Fibroblast of villous mesenchyme (primary cell): ENCODE measurements at regions not wholly inside any gene's neighbourhood (a gene's known extent, or its start where the extent isn't known, plus 50 kb on each side); places are given as distances from the start of the nearest gene placed in this dataset.

Source experiments
- DNase-seq: peaks from one replicate; pipeline ENCODE4 v3.0.0-alpha.2; 2010; ENCODE audit warnings: low read depth
- H3K4me3 ChIP-seq: 2 replicates; pipeline ENCODE4 v1.5.1; 2011; ENCODE audit warnings: low read depth, mild to moderate bottlenecking, low read length
- TF ChIP-seq, protein P1 (sequence below): IDR thresholded peaks from 2 replicates; pipeline ENCODE4 v1.5.1; 2012; ENCODE audit warnings: low read depth, mild to moderate bottlenecking, low read length; ENCODE audit not compliant: insufficient read depth

DNA sequence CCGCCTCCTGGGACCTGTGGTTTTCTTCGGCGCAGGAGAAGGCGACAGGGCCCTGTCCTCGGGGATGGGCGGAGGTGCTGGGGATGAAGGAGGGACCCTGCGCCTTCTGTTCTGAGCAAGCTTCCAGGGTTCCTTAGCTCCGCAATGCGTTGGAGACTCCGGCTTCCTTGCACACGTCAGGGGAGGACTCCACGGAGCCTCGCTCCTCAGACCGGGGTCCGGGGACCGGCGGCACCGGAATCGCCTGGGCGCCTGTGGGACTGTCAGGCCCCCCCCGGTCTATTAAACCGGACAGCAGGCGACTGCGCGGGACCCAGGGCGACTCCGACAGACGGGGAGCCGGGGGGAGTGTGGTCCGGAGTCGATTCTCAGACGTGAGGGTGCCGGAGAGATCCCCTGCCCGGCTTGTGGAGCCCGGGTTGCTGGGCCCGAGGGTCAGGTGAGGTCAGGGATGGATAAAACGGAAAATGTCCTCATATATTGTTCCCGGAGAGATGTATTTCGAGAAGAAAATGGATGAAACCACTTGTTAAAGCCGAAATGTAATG lies 227.4 kb downstream of the TEX29 start:
- no peak for DNase-seq
- TF ChIP-seq, protein P1, sequence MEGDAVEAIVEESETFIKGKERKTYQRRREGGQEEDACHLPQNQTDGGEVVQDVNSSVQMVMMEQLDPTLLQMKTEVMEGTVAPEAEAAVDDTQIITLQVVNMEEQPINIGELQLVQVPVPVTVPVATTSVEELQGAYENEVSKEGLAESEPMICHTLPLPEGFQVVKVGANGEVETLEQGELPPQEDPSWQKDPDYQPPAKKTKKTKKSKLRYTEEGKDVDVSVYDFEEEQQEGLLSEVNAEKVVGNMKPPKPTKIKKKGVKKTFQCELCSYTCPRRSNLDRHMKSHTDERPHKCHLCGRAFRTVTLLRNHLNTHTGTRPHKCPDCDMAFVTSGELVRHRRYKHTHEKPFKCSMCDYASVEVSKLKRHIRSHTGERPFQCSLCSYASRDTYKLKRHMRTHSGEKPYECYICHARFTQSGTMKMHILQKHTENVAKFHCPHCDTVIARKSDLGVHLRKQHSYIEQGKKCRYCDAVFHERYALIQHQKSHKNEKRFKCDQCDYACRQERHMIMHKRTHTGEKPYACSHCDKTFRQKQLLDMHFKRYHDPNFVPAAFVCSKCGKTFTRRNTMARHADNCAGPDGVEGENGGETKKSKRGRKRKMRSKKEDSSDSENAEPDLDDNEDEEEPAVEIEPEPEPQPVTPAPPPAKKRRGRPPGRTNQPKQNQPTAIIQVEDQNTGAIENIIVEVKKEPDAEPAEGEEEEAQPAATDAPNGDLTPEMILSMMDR = no peak
- no peak overlapping the region for H3K4me3 ChIP-seq

DNA sequence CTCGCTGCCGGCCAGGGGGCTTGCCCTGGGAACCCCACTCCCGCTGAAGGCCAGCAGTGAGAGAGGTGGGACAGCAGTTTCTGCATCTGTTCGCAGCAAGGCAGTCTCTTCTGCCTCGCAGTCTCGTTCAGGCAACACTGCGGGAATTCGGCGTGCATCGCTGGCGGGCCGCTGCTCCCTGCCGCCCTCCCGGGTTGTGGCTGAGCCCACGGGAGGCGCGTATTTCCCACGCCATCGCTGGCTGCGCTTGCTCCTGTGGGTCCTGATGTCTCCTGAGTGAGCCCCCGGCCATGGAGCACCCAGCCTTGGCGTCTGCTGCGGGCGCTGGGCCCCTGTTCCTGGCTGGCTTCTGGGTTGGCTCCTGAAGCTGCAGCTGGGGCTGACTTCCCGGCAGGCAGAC lies 227.9 kb downstream of the TEX29 start:
- H3K4me3 ChIP-seq = no peak overlapping the region
- TF ChIP-seq, protein P1 = no peak
- DNase-seq = no peak

DNA sequence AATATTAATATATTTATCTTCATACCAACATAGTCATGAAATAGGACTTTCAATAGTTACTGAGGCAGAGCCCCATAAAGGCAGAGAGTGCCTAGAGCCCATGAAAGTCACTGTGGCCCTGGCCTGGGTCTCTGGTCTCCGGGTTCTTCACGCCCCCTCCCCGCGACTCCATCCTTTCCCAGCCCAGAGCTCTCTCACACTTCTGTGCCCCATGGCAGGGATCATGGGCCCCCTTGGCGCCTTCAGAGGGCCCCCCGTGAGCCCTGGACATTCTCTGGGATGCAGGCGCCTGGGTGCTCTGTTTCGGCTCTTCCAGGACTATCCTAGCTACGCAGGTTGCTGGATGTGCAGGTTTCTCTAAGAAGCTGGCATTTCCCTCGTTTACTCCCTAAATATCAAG lies 228.4 kb downstream of the TEX29 start:
- TF ChIP-seq, protein P1 = no peak
- H3K4me3 ChIP-seq = no peak overlapping the region
- DNase-seq = no peak

DNA sequence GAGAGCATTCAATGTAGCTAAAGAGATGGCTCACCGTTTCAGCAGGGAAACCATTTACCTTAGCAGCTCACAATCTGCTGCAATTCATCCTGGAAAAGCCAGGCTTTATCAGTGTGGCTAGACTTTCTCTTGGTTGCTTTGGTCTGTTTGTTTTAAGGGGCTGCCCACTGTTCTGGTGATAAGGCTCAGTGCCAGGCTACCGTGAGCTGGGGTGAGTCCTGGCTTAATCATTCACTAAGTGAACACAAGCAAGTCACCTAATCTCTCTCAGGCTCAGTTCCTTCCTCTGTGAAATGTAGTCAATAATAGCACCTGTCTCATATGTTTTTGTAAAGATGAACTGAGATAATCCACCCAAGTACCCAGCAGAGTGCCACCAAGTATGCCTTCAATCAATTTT lies 229.0 kb downstream of the TEX29 start:
- no peak for DNase-seq
- TF ChIP-seq, protein P1 = no peak
- no peak overlapping the region for H3K4me3 ChIP-seq

DNA sequence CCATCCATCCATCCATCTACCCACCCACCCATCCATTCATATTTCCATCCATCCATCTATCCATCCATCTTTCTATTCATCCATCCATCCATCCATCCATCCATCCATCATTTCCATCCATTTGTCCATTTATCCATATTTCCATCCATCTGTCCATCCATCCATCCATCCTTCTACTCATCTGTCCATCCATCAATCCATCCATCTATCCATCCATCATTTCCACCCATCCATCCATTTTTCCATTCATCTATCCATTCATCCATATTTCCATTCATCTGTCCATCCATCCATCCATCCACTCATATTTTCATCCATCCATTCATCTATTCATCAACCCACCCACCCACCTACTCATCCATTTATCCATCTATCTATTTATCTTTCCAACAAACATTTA lies 229.6 kb downstream of the TEX29 start:
- DNase-seq = no peak
- TF ChIP-seq, protein P1 = no peak
- no peak overlapping the region for H3K4me3 ChIP-seq

DNA sequence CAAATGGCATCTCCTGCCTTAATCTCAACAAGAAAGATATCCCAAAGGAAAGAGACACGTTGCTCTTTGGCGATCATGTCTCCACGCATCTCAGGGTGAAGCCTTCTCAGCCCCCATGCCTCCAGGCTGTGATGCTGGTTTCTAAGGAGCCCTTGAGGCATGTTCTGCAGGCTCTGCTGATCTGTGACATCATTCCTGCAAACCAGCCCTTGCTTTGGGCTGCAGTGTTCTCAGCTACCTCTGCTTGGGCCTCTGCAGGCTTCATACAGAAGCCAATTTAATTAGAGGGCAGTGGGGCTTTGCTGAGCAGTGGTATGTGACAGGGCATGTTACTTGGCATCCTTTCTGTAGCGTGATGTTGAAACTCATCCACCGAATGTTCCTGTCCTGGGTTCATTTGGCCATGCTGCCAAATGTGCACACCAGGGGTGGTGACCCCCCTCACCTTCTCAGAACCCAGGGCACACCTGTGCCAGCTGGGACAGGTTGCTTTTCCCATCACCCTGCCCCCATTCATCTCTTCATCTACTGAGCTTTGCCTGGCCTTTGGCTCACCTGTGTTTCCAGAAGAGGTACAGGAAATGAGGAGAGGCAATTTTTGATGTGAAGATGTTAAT lies 230.9 kb downstream of the TEX29 start:
- DNase-seq = no peak
- no peak overlapping the region for H3K4me3 ChIP-seq
- TF ChIP-seq, protein P1 = no peak

DNA sequence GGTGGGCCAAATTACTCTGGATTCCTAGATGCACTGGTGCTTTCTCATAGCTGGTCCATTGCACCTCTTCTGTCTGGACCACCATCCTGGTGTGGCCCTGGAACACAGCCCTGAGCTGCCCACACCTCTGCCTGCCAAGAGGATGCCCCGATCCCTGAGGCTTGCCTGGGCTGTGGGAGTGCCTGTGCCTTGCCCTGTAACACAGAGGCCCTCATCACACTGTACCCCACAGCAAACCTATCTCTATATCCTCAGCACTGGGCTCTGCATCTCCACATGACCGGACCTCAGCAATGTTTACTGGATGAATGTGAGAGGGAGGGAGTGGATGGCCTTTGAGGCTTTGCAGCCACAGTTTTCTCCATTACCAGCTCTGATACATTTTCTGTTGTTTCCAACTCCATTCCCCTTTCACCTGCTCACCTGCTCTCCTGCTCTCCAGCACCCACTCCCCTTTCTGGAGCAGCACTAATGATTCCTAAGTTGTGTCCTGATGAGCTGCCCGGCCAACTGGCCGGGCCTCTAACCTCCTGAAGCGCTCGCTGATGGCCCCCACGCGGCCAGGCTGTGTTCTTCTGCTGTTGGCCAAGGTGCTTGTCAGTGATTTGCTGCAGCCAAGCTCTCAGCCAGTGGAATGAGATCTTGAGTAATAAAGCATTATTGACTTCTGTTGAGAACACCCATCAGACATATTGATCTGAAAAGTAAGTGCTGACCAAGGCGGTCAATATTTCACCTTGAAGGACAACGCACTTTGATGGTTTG lies 232.6 kb downstream of the TEX29 start:
- TF ChIP-seq, protein P1 = no peak

More for the DNA sequence above, 232.6 kb downstream of the TEX29 start:
- H3K4me3 ChIP-seq = no peak overlapping the region
- DNase-seq = no peak
